Panc1 (cell line): ENCODE measurements at regions not wholly inside any gene's neighbourhood (a gene's known extent, or its start where the extent isn't known, plus 50 kb on each side); places are given as distances from the start of the nearest gene placed in this dataset.

Source experiments
- CTCF ChIP-seq: fragments of 450-650 bp; IDR thresholded peaks from 2 replicates; pipeline ENCODE4 v1.5.1; 2017; ENCODE audit warnings: mild to moderate bottlenecking
- POLR2AphosphoS5 ChIP-seq: IDR thresholded peaks from 2 replicates; pipeline ENCODE4 v1.6.1; 2012; ENCODE audit warnings: mild to moderate bottlenecking, low read depth, low read length, moderate library complexity

- TF ChIP-seq POLR2AphosphoS5 = no peak
- no peak for TF ChIP-seq CTCF
Measured at GRCh38 chr2:220040346-220040745, 412.9 kb downstream of the SLC4A3 start.
